Peyer's patch (tissue), 4 donors: ENCODE measurements at regions not wholly inside any gene's neighbourhood (a gene's known extent, or its start where the extent isn't known, plus 50 kb on each side); places are given as distances from the start of the nearest gene placed in this dataset.

ENCODE experiments used
- CTCF ChIP-seq, 6 experiments: fragments of 450-650 bp in 4 of 6; fragments of 200-600 bp in 2 of 6; sonication (generic) in 1 of 6; IDR thresholded peaks; one replicate each; pipeline ENCODE4 v1.5.1; 2017 to 2019; ENCODE audit warnings: antibody characterized with exemption in 6 of 6, mild to moderate bottlenecking in 3 of 6, moderate library complexity in 1 of 6
- POLR2A ChIP-seq, 2 donors: fragments of 450-650 bp; IDR thresholded peaks; one replicate each; pipeline ENCODE4 v1.5.1; 2017; ENCODE audit warnings: antibody characterized with exemption in 2 of 2, mild to moderate bottlenecking in 2 of 2, moderate library complexity in 2 of 2

- TF ChIP-seq CTCF (IDR thresholded peaks at IDR 0.05) (no peak), POLR2A (IDR thresholded peaks at IDR 0.05) (no peak)
Observed at GRCh38 chr2:142741764-142742269, 135.6 kb upstream of the KYNU start.
